Coronary artery (tissue), 2 donors: ENCODE measurements at regions not wholly inside any gene's neighbourhood (a gene's known extent, or its start where the extent isn't known, plus 50 kb on each side); places are given as distances from the start of the nearest gene placed in this dataset.

Experiments
- DNase-seq: peaks from one replicate; pipeline ENCODE4 v3.0.0-alpha.2; 2017; ENCODE audit warnings: low spot score
- H3K27ac ChIP-seq, 2 donors: fragments of 200-600 bp; sonication (generic); one replicate each; pipeline ENCODE4 v1.5.1; 2016 to 2019
- H3K4me3 ChIP-seq: fragments of 200-600 bp; sonication (generic); 2 replicates; pipeline ENCODE4 v1.5.1; 2016; ENCODE audit warnings: mild to moderate bottlenecking, moderate library complexity
- TF ChIP-seq, protein P1 (sequence below): fragments of 200-600 bp; sonication (generic); IDR thresholded peaks from one replicate; pipeline ENCODE4 v1.5.1; 2019; ENCODE audit warnings: antibody characterized with exemption

DNA sequence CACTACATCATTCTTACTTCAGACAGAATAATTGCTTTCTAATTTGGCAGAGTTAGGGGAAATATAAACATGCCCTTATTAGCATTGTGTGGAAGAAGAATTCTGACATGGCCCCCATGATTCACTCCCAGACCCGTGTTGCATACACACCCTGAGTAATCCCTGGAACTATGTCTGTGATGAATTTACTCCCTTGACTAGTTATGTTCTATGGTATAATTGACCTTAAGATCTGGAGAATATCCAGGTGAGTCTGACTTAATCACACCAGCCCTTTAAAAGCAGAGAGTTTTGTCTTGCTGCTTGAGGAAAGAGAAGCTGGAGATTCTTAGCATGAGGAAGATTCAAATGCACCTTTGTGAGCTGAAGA lies 262.9 kb downstream of the SOX4 start:
- no peak overlapping the region for H3K27ac ChIP-seq
- H3K4me3 ChIP-seq = no peak overlapping the region
- DNase-seq = no peak
- TF ChIP-seq, protein P1, sequence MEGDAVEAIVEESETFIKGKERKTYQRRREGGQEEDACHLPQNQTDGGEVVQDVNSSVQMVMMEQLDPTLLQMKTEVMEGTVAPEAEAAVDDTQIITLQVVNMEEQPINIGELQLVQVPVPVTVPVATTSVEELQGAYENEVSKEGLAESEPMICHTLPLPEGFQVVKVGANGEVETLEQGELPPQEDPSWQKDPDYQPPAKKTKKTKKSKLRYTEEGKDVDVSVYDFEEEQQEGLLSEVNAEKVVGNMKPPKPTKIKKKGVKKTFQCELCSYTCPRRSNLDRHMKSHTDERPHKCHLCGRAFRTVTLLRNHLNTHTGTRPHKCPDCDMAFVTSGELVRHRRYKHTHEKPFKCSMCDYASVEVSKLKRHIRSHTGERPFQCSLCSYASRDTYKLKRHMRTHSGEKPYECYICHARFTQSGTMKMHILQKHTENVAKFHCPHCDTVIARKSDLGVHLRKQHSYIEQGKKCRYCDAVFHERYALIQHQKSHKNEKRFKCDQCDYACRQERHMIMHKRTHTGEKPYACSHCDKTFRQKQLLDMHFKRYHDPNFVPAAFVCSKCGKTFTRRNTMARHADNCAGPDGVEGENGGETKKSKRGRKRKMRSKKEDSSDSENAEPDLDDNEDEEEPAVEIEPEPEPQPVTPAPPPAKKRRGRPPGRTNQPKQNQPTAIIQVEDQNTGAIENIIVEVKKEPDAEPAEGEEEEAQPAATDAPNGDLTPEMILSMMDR = no peak

DNA sequence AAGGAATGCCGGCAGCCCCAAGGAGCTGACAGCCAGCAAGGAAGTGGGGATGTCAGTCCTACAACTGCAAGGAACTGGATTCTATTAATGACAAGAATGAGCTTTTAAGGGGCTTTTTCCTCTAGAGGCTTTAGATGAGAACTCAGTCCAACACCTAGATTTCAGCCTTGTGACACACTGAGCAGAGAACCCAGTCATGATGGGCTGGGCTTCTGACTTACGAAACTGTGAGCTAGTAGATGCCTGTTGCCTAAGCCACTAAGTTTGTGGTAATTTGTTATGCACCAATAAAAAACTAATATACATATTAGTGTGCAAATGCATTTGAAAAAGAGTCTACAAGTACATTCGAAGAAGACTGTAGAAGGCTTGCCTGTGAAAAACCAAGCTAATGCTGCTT lies 263.3 kb downstream of the SOX4 start:
- no peak overlapping the region for H3K4me3 ChIP-seq
- no peak for DNase-seq
- TF ChIP-seq, protein P1 = no peak
- no peak overlapping the region for H3K27ac ChIP-seq

DNA sequence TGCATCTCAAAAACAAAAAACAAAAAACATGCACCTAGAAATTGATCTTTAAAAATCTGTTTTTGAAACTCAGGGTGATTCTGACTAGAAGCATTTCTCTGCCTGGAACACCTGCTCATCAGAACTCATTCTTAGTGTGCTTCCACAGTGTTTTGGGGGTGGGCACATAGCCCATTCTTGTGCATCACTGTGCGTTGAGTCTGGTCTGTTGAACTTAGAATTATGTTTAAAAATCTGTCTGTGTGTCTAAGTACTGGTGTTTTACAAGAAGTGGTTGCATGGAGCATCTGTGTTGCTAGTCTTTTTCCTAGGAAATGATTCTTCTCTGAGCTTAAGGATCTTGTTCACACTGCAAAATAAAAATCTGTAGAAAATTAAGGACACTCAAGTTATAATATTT lies 264.5 kb downstream of the SOX4 start:
- DNase-seq = no peak
- H3K4me3 ChIP-seq = no peak overlapping the region
- no peak overlapping the region for H3K27ac ChIP-seq
- TF ChIP-seq, protein P1 = no peak

DNA sequence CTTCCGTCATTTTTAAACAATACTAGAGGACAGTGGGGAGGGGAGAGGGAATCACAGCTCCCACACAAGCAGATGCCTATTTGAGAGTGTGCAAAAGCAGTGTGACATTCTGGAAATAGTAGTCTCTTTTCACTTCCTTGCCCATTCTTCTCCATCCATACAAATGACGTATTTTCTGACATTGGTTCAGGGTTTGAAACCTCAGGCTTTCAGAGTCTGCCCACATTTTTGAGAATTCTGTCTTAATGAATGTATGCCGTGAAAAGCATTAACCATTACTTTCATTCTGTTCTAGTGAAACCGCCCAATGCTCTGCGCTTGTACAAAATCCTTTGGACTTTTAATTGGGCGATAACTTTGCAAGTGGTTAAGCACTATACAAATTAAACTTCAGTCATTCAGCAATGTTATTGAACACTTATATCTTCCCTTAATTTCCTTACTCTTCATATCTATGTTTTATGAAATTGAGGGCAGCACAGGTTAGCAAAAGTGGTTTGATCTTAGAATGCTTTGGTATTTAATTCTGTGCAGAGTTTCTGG lies 265.7 kb downstream of the SOX4 start:
- H3K27ac ChIP-seq = no peak overlapping the region
- no peak overlapping the region for H3K4me3 ChIP-seq
- no peak for DNase-seq
- TF ChIP-seq, protein P1 = no peak

DNA sequence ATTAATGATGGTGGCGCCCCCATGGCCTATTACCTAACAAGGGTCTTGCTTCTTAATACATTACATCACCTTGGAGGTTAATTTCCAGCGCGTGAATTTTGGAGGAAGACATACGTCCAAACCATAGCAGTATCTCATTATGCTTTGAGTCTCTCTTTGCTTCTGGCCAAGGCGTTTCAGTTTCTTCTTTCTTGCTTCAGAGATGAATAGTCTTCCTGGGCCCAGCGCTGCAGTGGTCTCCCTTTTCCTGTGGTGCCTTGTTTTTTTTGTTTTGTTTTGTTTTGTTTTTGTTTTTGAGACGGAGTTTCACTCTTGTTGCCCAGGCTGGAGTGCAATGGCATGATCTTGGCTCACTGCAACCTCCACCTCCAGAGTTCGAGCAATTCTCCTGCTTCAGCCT lies 268.4 kb downstream of the SOX4 start:
- H3K4me3 ChIP-seq = no peak overlapping the region
- DNase-seq = no peak
- TF ChIP-seq, protein P1 = no peak
- H3K27ac ChIP-seq = no peak overlapping the region

DNA sequence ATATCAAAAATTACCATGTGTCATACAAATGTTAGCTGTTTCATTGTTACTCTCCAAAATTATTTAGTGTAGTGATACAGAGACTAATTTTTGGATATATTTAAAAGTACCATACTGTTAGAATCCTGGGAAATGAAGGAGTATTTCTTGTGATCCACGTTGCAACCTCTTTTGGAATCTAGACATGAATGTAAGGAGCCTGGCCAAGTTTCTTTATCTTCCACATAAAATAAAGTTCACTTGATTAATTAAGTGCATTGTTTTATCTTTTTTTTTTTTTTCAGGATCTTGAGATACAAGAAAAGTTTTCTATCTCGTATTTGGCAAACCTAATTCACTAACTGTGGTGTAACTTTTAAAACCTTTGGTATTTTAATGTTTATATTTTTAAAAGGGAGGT lies 270.7 kb downstream of the SOX4 start:
- DNase-seq = no peak
- no peak overlapping the region for H3K27ac ChIP-seq
- no peak overlapping the region for H3K4me3 ChIP-seq
- TF ChIP-seq, protein P1 = no peak

DNA sequence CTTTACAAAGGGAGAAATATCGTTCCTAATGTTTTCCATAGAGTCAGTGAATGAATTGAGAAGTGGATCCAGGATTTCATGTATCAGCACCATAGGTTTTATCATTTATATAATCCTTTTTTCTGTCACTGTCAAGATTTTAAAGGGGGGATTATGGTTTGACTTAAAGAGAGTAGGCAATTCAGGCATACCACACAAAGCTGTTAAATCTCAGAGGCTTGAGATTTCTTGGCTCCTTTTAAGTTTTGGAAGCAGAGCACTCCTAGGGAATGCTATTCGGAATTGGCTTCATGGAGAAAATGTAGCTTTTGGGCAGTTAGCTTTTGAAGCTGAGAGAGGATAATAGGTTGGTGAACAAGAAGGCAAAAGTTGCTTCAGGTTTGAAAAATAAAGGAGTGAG lies 274.7 kb downstream of the SOX4 start:
- DNase-seq = no peak
- TF ChIP-seq, protein P1 = no peak
- H3K4me3 ChIP-seq = no peak overlapping the region
- H3K27ac ChIP-seq = no peak overlapping the region
